ENCODE measurements at regions not wholly inside any gene's neighbourhood (a gene's known extent, or its start where the extent isn't known, plus 50 kb on each side); places are given as distances from the start of the nearest gene placed in this dataset.
"Not testable (repeated sequence)": the region's sequence is repeated elsewhere in the genome, so short reads cannot be mapped to it uniquely, and the experiment has no call there.

DNA sequence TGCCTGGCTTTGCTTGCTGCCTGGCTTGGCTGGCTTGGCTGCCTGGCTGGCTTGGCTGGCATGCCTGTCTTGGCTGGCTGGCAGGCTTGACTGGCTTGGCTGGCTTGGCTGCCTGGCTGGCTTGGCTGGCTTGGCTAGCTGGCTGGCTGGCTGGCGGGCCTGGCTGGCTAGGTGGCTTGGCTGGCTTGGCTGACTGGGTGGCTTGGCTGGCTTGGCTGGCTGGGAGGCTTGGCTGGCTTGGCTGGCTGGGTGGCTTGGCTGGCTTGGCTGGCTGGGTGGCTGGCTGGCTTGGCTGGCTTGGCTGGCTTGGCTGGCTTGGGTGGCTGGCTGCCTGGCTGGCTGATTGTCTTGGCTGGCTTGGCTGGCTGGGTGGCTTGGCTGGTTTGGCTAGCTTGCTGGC lies 2826.4 kb downstream of the RPIA start:
- H3K27ac ChIP-seq: not testable (repeated sequence)

DNA sequence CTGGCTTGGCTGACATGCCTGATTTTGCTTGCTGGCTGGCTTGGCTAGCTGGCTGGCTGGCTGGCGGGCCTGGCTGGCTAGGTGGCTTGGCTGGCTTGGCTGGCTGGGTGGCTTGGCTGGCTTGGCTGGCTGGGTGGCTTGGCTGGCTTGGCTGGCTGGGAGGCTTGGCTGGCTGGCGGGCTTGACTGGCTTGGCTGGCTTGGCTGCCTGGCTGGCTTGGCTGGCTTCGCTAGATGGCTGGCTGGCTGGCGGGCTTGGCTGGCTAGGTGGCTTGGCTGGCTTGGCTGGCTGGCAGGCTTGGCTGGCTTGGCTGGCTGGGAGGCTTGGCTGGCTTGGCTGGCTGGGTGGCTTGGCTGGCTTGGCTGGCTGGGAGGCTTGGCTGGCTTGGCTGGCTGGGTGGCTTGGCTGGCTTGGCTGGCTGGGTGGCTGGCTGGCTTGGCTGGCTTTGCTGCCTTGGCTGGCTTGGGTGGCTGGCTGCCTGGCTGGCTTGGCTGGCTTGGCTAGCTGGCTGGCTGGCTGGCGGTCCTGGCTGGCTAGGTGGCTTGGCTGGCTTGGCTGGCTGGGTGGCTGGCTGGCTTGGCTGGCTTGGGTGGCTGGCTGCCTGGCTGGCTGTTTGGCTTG lies 2827.0 kb downstream of the RPIA start:
- not testable (repeated sequence) for H3K27ac ChIP-seq

- not testable (repeated sequence) for H3K27ac ChIP-seq
These were observed 2827.9 kb downstream of the RPIA start for GRCh38 chr2:91519359-91519758.

GRCh38 chr2:91519914-91520313 lies 2828.4 kb downstream of the RPIA start:
- H3K27ac ChIP-seq: not testable (repeated sequence)

DNA sequence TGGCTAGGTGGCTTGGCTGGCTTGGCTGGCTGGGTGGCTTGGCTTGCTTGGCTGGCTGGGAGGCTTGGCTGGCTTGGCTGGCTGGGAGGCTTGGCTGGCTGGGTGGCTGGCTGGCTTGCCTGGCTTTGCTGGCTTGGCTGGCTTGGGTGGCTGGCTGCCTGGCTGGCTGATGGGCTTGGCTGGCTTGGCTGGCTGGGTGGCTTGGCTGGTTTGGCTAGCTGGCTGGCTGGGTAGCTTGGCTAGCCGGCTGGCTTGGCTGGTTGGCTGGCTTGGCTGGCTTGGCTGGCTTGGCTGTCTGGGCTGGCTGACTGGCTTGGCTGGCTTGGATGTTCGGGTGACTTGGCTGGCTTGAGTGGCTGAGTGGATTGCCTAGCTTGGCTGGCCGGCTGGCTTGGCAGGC lies 2829.1 kb downstream of the RPIA start:
- not testable (repeated sequence) for H3K27ac ChIP-seq

DNA sequence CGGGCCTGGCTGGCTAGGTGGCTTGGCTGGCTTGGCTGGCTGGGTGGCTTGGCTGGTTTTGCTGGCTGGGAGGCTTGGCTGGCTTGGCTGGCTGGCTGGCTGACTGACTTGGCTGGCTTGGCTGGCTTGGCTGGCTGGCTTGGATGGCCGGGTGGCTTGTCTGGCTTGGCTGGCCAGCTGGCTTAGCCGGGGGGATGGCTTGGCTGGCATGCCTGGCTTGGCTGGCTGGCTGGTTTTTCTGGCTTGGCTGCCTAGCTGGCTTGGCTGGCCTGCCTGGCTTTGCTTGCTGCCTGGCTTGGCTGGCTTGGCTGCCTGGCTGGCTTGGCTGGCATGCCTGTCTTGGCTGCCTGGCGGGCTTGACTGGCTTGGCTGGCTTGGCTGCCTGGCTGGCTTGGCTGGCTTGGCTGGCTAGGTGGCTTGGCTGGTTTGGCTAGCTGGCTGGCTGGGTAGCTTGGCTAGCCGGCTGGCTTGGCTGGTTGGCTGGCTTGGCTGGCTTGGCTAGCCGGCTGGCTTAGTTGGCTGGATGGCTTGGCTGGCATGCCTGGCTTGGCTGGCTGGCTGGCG lies 2829.6 kb downstream of the RPIA start:
- not testable (repeated sequence) for H3K27ac ChIP-seq

GRCh38 chr2:91521944-91522343 lies 2830.5 kb downstream of the RPIA start:
- not testable (repeated sequence) for H3K27ac ChIP-seq

DNA sequence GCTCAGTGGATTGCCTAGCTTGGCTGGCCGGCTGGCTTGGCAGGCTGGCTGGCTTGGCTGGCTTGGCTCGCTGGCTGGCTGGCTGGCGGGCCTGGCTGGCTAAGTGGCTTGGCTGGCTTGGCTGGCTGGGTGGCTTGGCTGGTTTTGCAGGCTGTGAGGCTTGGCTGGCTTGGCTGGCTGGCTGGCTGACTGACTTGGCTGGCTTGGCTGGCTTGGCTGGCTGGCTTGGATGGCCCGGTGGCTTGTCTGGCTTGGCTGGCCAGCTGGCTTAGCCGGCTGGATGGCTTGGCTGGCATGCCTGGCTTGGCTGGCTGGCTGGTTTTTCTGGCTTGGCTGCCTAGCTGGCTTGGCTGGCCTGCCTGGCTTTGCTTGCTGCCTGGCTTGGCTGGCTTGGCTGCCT lies 2831.4 kb downstream of the RPIA start:
- H3K27ac ChIP-seq: not testable (repeated sequence)

GRCh38 chr2:91523751-91524150 lies 2832.3 kb downstream of the RPIA start:
- not testable (repeated sequence) for H3K27ac ChIP-seq

DNA sequence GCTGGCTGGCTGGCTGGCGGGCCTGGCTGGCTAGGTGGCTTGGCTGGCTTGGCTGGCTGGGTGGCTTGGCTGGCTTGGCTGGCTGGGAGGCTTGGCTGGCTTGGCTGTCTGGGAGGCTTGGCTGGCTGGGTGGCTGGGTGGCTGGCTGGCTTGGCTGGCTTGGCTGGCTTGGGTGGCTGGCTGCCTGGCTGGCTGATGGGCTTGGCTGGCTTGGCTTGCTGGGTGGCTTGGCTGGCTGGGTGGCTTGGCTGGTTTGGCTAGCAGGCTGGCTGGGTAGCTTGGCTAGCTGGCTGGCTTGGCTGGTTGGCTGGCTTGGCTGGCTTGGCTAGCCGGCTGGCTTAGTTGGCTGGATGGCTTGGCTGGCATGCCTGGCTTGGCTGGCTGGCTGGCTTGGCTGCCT lies 2834.1 kb downstream of the RPIA start:
- not testable (repeated sequence) for H3K27ac ChIP-seq

DNA sequence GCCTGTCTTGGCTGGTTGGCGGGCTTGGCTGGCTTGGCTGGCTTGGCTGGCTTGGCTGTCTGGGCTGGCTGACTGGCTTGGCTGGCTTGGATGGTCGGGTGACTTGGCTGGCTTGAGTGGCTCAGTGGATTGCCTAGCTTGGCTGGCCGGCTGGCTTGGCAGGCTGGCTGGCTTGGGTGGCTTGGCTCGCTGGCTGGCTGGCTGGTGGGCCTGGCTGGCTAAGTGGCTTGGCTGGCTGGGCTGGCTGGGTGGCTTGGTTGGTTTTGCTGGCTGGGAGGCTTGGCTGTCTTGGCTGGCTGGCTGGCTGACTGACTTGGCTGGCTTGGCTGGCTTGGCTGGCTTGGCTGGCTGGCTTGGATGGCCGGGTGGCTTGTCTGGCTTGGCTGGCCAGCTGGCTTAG lies 2834.6 kb downstream of the RPIA start:
- not testable (repeated sequence) for H3K27ac ChIP-seq

- not testable (repeated sequence) for H3K27ac ChIP-seq
These were observed 2835.6 kb downstream of the RPIA start for GRCh38 chr2:91527056-91527455.

DNA sequence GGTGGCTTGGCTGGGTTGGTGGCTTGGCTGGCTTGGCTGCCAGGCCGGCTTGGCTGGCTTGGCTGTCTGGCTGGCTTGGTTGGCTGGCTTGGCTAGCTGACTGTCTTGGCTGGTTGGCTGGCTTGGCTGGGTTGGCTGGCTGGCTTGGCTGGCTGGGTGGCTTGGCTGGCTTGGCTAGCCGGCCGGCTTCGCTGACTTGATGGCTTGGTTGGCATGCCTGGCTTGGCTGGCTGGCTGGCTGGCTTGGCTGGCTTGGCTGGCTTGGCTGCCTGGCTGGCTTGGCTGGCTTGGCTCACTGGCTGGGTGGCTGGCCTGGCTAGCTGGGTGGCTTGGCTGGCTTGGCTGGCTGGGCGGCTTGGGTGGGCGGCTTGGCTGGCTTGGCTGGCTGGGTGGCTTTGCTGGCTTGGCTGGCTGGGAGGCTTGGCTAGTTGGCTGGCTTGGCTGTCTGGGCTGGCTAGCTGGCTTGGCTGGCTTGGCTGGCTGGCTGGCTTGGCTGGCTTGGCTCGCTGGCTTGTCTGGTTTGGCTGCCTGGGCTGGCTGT lies 2836.1 kb downstream of the RPIA start:
- H3K27ac ChIP-seq: not testable (repeated sequence)

- H3K27ac ChIP-seq: not testable (repeated sequence)
These were observed 2836.9 kb downstream of the RPIA start for GRCh38 chr2:91528361-91528760.

DNA sequence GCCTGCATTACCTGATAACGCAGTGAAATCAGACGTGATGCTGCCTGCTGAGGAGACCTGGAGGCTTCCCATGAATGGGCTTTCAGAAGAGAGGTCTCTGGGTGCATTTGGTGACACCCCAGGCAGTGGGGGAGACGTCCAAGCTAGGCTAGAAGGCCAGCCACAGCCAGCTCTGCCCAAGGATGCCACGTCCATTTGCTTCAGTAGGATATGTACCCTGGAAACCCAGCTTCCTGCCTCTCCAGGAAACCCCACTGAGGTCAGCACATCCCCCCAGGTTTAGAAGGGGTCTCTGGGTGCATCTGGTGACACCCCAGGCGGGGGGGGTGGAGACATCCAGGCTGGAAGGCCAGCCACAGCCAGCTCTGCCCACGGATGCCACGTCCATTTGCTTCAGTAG lies 2844.6 kb downstream of the RPIA start:
- not testable (repeated sequence) for H3K27ac ChIP-seq

DNA sequence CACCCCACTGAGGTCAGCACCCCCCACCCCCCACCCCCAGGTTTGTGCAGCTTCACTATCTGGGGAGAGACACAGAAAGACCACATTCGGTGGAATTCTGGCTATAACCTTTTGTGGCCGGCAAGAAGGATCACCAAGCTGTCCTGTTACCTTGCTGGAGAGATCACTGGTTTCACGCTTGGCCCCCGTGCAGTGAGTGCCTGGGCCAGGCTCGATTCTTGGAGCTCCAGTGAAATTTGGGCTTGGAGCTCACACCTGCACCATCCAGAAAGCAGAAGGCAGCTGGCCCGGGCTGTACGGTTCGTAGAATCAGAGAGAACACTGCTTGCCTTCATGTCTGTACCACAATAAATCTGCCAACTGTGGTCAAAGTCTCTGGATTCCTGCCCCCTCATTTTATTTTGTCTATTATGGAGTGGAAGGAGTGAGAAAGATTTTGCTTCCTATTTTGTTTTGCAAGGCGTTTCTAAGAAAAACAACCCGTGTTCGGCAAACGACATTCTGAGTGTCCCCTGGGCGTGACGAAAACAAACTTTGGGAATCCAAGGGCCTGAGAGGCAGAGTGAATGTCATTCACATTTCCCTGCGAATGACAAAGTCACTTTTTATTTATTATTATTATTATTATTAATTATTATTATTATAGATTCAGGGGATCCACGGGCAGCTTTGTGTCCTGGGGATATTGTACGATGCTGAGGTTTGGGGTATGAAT lies 2845.2 kb downstream of the RPIA start:
- not testable (repeated sequence) for H3K27ac ChIP-seq

DNA sequence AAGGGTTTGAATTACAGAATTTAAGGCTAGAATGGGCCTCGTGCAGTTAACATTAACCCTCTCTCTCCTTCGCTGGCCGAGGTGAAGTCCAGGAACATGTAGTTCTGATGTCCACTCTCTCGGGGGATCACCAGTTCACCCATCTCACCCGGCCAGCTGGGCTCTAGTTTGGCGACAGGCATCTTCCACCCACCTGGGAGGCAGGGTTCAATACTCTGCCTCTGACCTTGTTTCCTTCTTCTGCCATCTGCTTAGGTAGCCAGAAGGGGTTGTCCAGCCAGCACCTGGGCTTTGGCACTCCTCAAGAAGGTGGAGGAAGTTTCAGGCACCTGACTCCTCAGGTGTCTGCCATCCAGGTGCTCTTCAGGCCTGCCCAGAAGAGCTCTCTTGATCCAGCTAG lies 2857.8 kb downstream of the RPIA start:
- H3K27ac ChIP-seq: not testable (repeated sequence)

DNA sequence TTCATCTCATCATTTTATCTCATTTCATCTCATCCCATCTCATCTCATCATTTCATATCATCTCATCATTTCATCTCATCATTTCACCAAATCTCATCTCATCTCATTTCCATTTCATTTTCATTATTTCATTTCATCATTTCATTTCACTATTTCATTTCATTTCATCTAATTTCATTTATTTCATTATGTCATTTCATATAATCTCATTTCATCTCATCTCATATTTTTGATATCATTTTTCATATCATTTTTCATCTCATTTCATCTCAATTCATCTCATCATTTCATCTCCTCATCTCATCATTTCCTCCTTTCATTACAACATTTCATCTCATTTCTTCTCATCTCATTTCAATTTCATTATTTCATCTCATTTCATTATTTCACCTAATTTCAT lies 2866.8 kb downstream of the RPIA start:
- H3K27ac ChIP-seq: not testable (repeated sequence)

DNA sequence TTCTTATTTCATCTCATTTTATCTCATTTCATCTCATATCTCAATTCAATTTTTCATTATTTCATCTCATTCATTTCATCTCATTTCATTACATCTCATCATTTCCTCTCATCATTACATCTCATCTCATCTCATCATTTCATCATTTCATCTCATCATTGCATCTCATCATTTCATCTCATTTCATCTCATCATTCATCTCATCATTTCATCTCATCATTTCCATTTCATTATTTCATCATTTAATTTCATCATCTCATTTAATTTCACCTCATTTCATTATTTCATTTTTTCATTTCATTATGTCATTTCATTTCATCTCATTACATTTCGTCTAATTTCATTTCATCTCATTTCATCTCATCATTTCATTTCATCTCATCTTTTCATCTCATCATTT lies 2867.8 kb downstream of the RPIA start:
- not testable (repeated sequence) for H3K27ac ChIP-seq

DNA sequence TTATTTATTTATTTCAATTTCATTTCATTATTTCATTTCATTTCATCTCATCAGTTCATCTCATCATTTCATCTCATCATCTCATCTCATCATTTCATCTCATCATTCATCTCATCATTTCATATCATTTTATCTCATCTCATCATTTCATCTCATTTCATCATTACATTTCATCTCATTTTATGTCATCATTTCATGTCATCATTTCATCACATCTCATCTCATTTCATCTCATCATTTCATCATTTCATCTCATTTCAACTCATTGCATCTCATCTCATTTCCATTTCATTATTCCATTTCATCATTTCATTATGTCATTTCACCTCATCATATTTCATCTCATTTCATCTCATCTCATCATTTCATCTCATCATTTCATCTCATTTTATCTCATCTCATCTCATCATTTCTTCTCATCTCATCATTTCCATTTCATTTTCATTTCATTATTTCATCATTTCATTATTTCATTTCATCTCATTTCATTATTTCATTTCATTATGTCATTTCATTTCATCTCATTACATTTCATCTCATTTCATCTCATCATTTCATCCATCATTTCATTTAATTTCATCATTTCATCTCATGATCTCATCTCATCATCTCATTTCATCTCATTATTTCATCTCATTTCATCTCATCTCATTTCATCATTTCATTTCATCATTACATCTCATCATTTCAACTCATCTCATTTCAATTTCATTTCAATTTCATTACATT lies 2868.6 kb downstream of the RPIA start:
- H3K27ac ChIP-seq: not testable (repeated sequence)

- H3K27ac ChIP-seq: not testable (repeated sequence)
These were observed 2870.7 kb downstream of the RPIA start for GRCh38 chr2:91562184-91562583.

DNA sequence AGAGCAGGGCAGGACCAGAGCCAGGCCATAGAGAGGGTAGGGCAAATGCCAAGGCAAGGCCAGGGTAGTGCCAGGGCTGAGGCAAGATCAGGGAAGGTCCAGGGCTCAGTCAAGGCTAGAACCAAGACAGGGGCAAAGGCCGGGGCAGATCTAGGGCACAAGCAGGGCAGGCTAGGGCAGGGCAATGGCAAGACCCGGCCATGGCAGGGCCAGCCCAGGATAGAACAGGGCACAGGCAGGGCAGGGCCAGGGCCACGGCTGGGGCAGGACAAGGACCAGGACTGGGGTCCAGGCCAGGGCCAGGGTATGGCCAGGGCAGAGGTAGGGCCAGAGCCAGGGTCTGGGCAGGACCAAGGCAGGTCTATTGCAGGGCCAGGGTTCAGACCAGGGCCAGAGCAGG lies 2873.2 kb downstream of the RPIA start:
- not testable (repeated sequence) for H3K27ac ChIP-seq
